Chondrocyte (in vitro differentiated cells): ENCODE measurements at regions not wholly inside any gene's neighbourhood (a gene's known extent, or its start where the extent isn't known, plus 50 kb on each side); places are given as distances from the start of the nearest gene placed in this dataset.

Experiments used
- DNase-seq: peaks from one replicate; pipeline ENCODE4 v3.0.0; 2021; ENCODE audit warnings: mixed read lengths, low spot score
- H3K27ac Mint-ChIP-seq: one replicate; pipeline ENCODE4 v1.8.0; 2021; ENCODE audit warnings: mild to moderate bottlenecking, moderate library complexity, mixed read lengths; ENCODE audit not compliant: unreplicated experiment
- H3K27me3 Mint-ChIP-seq: 2 replicates; pipeline ENCODE4 v1.8.0; 2021; ENCODE audit warnings: low read depth, mixed read lengths
- H3K36me3 Mint-ChIP-seq: 2 replicates; pipeline ENCODE4 v1.8.0; 2021; ENCODE audit warnings: low read depth, mixed read lengths
- H3K4me1 Mint-ChIP-seq: 2 replicates; pipeline ENCODE4 v1.8.0; 2021; ENCODE audit warnings: low read depth, mild to moderate bottlenecking, mixed read lengths
- H3K4me3 Mint-ChIP-seq: one replicate; pipeline ENCODE4 v1.8.0; 2021; ENCODE audit warnings: mild to moderate bottlenecking, moderate library complexity, mixed read lengths; ENCODE audit not compliant: unreplicated experiment
- H3K9me3 Mint-ChIP-seq: 2 replicates; pipeline ENCODE4 v1.8.0; 2021; ENCODE audit warnings: low read depth, mixed read lengths
- TF ChIP-seq, protein P1 (sequence below): fragments of 200-600 bp; sonication (generic); IDR thresholded peaks from 2 replicates; pipeline ENCODE4 v1.5.0; 2021; ENCODE audit warnings: antibody characterized with exemption, mild to moderate bottlenecking, moderate library complexity

DNA sequence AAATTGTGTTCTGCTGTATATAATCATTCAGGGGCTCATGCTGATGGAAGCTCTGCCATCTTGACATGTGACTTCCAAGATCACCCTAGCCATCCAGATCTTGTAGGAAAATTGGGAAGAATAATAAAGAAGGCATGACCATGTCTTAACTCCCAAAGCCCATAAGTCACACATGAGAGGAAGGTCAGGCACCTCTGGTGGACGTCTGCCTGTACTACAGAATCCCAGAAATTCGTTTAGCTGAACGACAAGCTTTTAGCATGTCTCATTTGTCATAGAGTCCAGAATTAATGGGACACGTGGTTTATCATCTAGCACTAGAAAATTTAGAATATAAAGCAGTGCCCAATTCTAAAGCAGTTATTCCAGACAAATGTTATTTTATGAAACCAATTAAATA, 212.7 kb downstream of the CENPC start:
- Mint-ChIP-seq H3K27me3 (peaks cover 18% of the 10 kb centered on the region), H3K9me3 (peaks cover 3% of the 10 kb centered on the region), H3K4me3 (no peak overlapping the region), H3K27ac (no peak overlapping the region), H3K4me1 (peaks cover 4% of the 10 kb centered on the region), H3K36me3 (peaks cover 1% of the 10 kb centered on the region)
- TF ChIP-seq, protein P1, sequence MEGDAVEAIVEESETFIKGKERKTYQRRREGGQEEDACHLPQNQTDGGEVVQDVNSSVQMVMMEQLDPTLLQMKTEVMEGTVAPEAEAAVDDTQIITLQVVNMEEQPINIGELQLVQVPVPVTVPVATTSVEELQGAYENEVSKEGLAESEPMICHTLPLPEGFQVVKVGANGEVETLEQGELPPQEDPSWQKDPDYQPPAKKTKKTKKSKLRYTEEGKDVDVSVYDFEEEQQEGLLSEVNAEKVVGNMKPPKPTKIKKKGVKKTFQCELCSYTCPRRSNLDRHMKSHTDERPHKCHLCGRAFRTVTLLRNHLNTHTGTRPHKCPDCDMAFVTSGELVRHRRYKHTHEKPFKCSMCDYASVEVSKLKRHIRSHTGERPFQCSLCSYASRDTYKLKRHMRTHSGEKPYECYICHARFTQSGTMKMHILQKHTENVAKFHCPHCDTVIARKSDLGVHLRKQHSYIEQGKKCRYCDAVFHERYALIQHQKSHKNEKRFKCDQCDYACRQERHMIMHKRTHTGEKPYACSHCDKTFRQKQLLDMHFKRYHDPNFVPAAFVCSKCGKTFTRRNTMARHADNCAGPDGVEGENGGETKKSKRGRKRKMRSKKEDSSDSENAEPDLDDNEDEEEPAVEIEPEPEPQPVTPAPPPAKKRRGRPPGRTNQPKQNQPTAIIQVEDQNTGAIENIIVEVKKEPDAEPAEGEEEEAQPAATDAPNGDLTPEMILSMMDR = peak; percentile 65
- no peak for DNase-seq

DNA sequence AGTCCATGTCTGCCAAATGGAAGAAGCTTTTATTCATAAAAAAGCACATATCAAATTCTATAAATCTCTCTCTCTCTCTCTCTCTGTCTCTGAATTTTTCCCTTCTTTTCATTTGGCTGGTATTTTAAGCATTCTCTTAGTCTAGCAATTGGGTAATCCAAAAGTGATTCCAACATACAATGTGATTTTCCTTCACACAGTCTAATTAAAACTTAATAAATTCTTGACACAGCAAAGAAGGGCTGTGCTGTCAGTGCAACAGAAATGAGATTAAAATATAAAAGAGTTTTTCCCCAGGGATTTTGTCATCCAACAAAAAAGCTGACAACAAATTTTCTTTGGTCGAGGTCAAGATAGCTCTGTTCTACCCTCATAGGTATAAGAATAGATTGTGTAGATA, 216.9 kb downstream of the CENPC start:
- TF ChIP-seq, protein P1 = no peak
- peaks cover 8% of the 10 kb centered on the region for H3K27me3 Mint-ChIP-seq
- DNase-seq = no peak

DNA sequence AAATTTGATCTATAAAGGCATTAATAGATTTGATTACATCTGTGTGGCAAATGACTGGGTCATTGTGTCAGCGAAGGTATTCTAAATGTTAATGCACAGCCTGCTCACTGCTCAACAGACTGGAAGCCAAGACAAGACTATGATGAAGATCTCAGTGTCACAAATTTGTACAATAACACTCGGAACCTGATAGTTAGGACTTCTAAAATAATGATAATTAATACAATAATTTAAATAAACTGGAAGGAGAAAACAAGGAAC, 217.4 kb downstream of the CENPC start:
- Mint-ChIP-seq H3K27ac (no peak overlapping the region), H3K27me3 (peaks cover 8% of the 10 kb centered on the region), H3K9me3 (peaks cover 3% of the 10 kb centered on the region), H3K4me3 (no peak overlapping the region), H3K36me3 (peaks cover 1% of the 10 kb centered on the region), H3K4me1 (peaks cover 3% of the 10 kb centered on the region)
- DNase-seq = no peak
- TF ChIP-seq, protein P1 = no peak

More for the DNA sequence above, 216.9 kb downstream of the CENPC start:
- H3K4me1 Mint-ChIP-seq = peaks cover 3% of the 10 kb centered on the region
- no peak overlapping the region for H3K4me3 Mint-ChIP-seq
- H3K9me3 Mint-ChIP-seq = peaks cover 3% of the 10 kb centered on the region
- H3K27ac Mint-ChIP-seq = no peak overlapping the region
- peaks cover 1% of the 10 kb centered on the region for H3K36me3 Mint-ChIP-seq

DNA sequence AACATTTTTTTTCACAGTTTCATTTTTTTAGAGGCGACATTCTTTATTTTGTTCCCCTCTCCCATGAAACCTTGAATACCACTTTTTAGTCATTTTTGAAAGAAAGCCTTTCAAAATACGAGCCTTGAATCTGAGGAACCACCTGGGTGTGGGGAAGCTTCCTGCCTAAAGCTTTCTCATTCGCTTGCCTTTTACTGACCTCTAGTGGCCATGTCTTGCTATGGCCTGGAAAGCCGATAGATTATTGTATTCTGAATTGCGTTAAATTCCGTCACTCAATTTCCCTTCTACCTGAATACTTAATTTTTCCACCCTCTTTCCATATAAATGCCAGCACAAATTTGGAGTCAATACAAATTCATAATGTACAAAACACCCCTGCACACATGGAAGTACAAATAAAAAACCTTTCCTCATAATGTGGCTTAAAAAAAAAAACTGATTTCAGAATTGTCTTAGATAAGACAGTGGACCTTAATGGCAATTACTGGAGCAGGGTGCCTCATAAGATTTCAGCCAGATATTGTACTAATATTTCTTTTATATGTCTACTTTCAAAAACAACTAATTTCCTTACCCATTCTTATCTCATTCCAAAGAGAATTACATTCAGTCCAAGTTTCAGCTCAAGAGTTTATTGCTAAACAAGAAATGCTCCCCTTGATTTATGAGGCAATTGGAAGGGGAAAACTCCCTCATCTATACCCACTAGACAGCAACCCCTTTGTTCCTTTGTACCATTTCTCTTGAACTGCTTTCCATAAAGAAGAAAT, 217.9 kb downstream of the CENPC start:
- no peak for DNase-seq
- Mint-ChIP-seq H3K9me3 (peaks cover 3% of the 10 kb centered on the region), H3K27me3 (peaks cover 6% of the 10 kb centered on the region), H3K27ac (no peak overlapping the region), H3K4me1 (peaks cover 3% of the 10 kb centered on the region), H3K4me3 (no peak overlapping the region), H3K36me3 (peaks cover 1% of the 10 kb centered on the region)
- TF ChIP-seq, protein P1 = peak; percentile 98

- Mint-ChIP-seq H3K4me3 (no peak overlapping the region), H3K27me3 (peaks cover 6% of the 10 kb centered on the region), H3K36me3 (peaks cover 1% of the 10 kb centered on the region), H3K27ac (no peak overlapping the region), H3K9me3 (peaks cover 3% of the 10 kb centered on the region), H3K4me1 (peaks cover 3% of the 10 kb centered on the region)
- DNase-seq = no peak
- TF ChIP-seq, protein P1 = no peak
Observed at GRCh38 chr4:67325791-67326190, 219.5 kb downstream of the CENPC start.
